Loucy (cell line): ENCODE measurements at regions not wholly inside any gene's neighbourhood (a gene's known extent, or its start where the extent isn't known, plus 50 kb on each side); places are given as distances from the start of the nearest gene placed in this dataset.

ENCODE experiments used
- H2AFZ ChIP-seq: fragments of 200-600 bp; sonication (generic); 2 replicates; pipeline ENCODE4 v1.6.0; 2016; ENCODE audit warnings: antibody characterized with exemption, mild to moderate bottlenecking, low read length, moderate library complexity
- H3F3A ChIP-seq: fragments of 200-600 bp; 2 replicates; pipeline ENCODE4 v1.6.0; 2016; ENCODE audit warnings: antibody characterized with exemption, low read depth, mild to moderate bottlenecking
- H3K27me3 ChIP-seq: fragments of 200-600 bp; sonication (generic); 2 replicates; pipeline ENCODE4 v1.6.1; 2014; ENCODE audit warnings: low read length, mild to moderate bottlenecking; ENCODE audit not compliant: insufficient read depth, poor library complexity, severe bottlenecking
- H3K36me3 ChIP-seq: fragments of 200-600 bp; sonication (generic); 2 replicates; pipeline ENCODE4 v1.6.1; 2016; ENCODE audit warnings: low read length; ENCODE audit not compliant: insufficient read depth
- H3K4me1 ChIP-seq: fragments of 200-600 bp; sonication (generic); 2 replicates; pipeline ENCODE4 v1.5.1; 2014; ENCODE audit warnings: low read length, mild to moderate bottlenecking; ENCODE audit not compliant: insufficient read depth, poor library complexity, severe bottlenecking
- H3K4me2 ChIP-seq: fragments of 200-600 bp; sonication (generic); 2 replicates; pipeline ENCODE4 v1.6.0; 2014; ENCODE audit warnings: antibody characterized with exemption, low read length, low read depth, mild to moderate bottlenecking; ENCODE audit not compliant: poor library complexity, severe bottlenecking
- H3K4me3 ChIP-seq: fragments of 200-600 bp; sonication (generic); 2 replicates; pipeline ENCODE4 v1.5.1; 2014; ENCODE audit warnings: low read length, mild to moderate bottlenecking, mixed read lengths; ENCODE audit not compliant: poor library complexity, severe bottlenecking
- H3K79me2 ChIP-seq: fragments of 200-600 bp; sonication (generic); 2 replicates; pipeline ENCODE4 v1.6.1; 2014; ENCODE audit warnings: low read length; ENCODE audit not compliant: insufficient read depth
- H3K9ac ChIP-seq: fragments of 200-600 bp; sonication (generic); 2 replicates; pipeline ENCODE4 v1.6.0; 2014; ENCODE audit warnings: mild to moderate bottlenecking, low read depth, low read length, moderate library complexity; ENCODE audit not compliant: poor library complexity, severe bottlenecking
- H3K9me2 ChIP-seq: fragments of 200-600 bp; sonication (generic); replicated peaks from 2 replicates; pipeline ENCODE4 v1.6.1; 2016; ENCODE audit warnings: low read depth, low read length, mixed read lengths
- H3K9me3 ChIP-seq: fragments of 200-600 bp; sonication (generic); 2 replicates; pipeline ENCODE4 v1.6.1; 2014; ENCODE audit warnings: mild to moderate bottlenecking, antibody characterized with exemption, low read length, low read depth; ENCODE audit not compliant: insufficient read depth
- H4K20me1 ChIP-seq: fragments of 200-600 bp; sonication (generic); 2 replicates; pipeline ENCODE4 v1.6.0; 2014; ENCODE audit warnings: antibody characterized with exemption, low read length, mild to moderate bottlenecking; ENCODE audit not compliant: insufficient read depth, poor library complexity, severe bottlenecking
- EZH2phosphoT487 ChIP-seq: fragments of 200-600 bp; IDR thresholded peaks from 2 replicates; pipeline ENCODE4 v1.6.1; 2018; ENCODE audit warnings: antibody characterized with exemption, mild to moderate bottlenecking, moderate library complexity, borderline replicate concordance
- TF ChIP-seq, protein P1 (sequence below): fragments of 200-600 bp; sonication (generic); conservative IDR thresholded peaks from 2 replicates; pipeline ENCODE4 v1.5.1; 2014; ENCODE audit warnings: mild to moderate bottlenecking, antibody characterized with exemption, low read length

DNA sequence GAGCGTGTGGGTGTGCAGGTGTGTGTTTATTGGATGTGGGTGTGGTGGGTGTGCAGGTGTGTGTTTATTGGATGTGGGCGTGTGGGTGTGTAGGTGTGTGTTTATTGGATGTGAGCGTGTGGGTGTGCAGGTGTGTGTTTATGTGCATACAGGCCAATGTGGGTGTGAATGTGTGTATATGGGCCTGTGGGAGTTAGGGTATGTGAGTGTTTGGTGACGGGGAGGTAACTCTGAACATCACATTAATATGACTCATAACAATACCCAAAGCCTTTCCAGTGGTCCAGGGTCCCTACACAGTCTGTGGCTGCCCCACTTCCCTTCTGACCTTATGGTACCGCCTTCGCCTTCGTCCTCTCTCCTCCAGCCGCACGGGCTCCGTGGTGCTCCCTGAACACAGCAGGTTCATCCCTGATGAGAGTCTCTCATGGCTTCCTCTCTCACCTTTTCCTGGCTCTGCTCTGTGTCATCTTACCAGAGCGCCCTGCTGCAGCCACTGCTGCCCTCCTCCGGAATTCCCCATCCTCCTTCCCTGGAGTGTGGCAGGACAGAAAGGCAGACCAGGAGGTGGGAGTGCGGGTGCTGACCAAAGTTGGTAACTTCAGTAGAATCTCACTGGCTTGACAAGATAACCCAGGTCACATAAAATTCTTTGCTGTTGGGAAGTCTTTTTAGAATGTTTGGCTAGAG, 80.0 kb downstream of the SLC2A10 start:
- H2AFZ ChIP-seq = no peak overlapping the region
- no peaks in the 10 kb centered on the region for H3K36me3 ChIP-seq
- H3K4me1 ChIP-seq = no peaks in the 10 kb centered on the region
- H3K27me3 ChIP-seq = no peaks in the 10 kb centered on the region
- no peaks in the 10 kb centered on the region for H3F3A ChIP-seq
- no peak overlapping the region for H3K4me2 ChIP-seq
- H3K79me2 ChIP-seq = no peaks in the 10 kb centered on the region
- H3K9ac ChIP-seq = no peak overlapping the region
- no peaks in the 10 kb centered on the region for H3K9me2 ChIP-seq
- TF ChIP-seq, protein P1, sequence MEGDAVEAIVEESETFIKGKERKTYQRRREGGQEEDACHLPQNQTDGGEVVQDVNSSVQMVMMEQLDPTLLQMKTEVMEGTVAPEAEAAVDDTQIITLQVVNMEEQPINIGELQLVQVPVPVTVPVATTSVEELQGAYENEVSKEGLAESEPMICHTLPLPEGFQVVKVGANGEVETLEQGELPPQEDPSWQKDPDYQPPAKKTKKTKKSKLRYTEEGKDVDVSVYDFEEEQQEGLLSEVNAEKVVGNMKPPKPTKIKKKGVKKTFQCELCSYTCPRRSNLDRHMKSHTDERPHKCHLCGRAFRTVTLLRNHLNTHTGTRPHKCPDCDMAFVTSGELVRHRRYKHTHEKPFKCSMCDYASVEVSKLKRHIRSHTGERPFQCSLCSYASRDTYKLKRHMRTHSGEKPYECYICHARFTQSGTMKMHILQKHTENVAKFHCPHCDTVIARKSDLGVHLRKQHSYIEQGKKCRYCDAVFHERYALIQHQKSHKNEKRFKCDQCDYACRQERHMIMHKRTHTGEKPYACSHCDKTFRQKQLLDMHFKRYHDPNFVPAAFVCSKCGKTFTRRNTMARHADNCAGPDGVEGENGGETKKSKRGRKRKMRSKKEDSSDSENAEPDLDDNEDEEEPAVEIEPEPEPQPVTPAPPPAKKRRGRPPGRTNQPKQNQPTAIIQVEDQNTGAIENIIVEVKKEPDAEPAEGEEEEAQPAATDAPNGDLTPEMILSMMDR = no peak
- no peak for TF ChIP-seq EZH2phosphoT487
- H3K9me3 ChIP-seq = no peaks in the 10 kb centered on the region
- H4K20me1 ChIP-seq = no peaks in the 10 kb centered on the region
- no peak overlapping the region for H3K4me3 ChIP-seq

DNA sequence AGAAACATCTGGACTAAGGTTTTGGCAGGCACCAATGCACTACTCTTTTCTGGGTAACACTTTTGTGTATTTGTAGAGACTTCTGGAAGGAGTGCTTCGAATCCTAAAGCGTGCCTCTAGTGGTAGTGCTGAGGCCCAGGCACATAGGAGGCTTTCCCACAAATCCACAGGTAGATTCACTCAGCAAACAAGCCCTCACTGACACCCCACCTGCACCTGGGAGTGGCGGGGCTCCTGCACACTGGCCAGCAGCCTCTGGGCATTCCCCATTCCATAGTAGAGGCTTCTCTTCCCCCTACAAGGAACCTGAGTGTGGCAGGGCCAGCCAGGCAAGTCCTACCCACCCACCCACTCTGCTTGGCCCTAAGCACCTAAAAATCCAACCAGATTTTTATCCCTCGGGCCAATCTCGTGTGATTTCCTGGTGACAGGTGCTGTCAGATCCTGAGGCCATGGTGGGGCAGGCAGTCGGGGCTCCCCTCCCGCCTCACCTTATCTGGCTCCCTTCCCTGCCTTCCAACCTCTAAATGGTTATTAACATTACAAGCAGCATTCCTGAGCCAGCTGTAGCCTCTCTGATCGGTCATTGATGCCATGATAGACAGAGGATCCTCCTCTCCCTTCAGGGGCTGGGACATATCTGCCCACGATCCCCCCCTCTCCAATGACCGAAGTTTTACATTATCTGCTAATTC, 82.4 kb downstream of the SLC2A10 start:
- no peaks in the 10 kb centered on the region for H3K36me3 ChIP-seq
- no peak overlapping the region for H2AFZ ChIP-seq
- no peak overlapping the region for H3K9ac ChIP-seq
- H3K4me2 ChIP-seq = no peak overlapping the region
- no peaks in the 10 kb centered on the region for H3K9me2 ChIP-seq
- no peak overlapping the region for H3K4me3 ChIP-seq
- H3K79me2 ChIP-seq = no peaks in the 10 kb centered on the region
- no peaks in the 10 kb centered on the region for H3K27me3 ChIP-seq
- no peaks in the 10 kb centered on the region for H3K9me3 ChIP-seq
- no peak for TF ChIP-seq EZH2phosphoT487
- TF ChIP-seq, protein P1 = no peak
- H3F3A ChIP-seq = no peaks in the 10 kb centered on the region
- H3K4me1 ChIP-seq = no peaks in the 10 kb centered on the region
- no peaks in the 10 kb centered on the region for H4K20me1 ChIP-seq

DNA sequence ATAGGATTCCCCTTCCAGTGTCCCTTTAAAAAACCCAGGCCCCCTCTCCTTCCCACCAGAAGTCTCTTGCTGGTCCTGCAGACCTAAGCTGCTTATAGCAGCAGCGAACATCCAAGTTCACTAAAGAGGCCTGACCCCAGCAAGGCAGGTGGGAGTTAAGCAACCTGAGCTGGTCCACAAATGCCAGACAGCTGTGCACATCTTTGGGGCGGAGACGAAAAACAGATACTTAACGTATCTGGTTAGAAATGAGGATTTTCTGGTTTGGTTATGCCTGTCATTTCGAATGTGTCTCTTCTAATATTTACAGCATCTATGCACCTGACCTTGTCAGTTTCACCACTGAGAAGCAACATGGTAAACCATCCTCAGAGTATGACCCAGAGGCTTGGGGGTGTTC, 87.8 kb downstream of the SLC2A10 start:
- Histone ChIP-seq H3K4me2 (no peak overlapping the region), H3K9ac (no peak overlapping the region), H2AFZ (no peak overlapping the region), H3K9me2 (no peaks in the 10 kb centered on the region), H3K4me1 (no peaks in the 10 kb centered on the region), H3K27me3 (no peaks in the 10 kb centered on the region), H4K20me1 (no peaks in the 10 kb centered on the region), H3K4me3 (no peak overlapping the region), H3K36me3 (no peaks in the 10 kb centered on the region), H3K9me3 (no peaks in the 10 kb centered on the region), H3K79me2 (no peaks in the 10 kb centered on the region), H3F3A (no peaks in the 10 kb centered on the region)
- TF ChIP-seq, protein P1 = no peak
- TF ChIP-seq EZH2phosphoT487 = no peak
